H1 (cell line): ENCODE measurements at regions not wholly inside any gene's neighbourhood (a gene's known extent, or its start where the extent isn't known, plus 50 kb on each side); places are given as distances from the start of the nearest gene placed in this dataset.

ENCODE experiments used
- CTCF ChIA-PET: fragments of 300-600 bp; sonication (Branson Sonifier 250); formaldehyde crosslinking; loops from one replicate; lab custom pipeline; 2021; ENCODE audit not compliant: partially characterized antibody; lab: Charles Lee
- POLR2A ChIA-PET: fragments of 300-600 bp; sonication (Branson Sonifier 250); formaldehyde crosslinking; loops from one replicate; lab custom pipeline; 2021; ENCODE audit warnings: inconsistent platforms; ENCODE audit not compliant: partially characterized antibody; lab: Charles Lee
- DNase-seq, 2 experiments: peaks; one replicate each; pipeline versions ENCODE4 v3.0.0 to v3.0.0-alpha.2; 2010 to 2022; ENCODE audit warnings: low spot score in 2 of 2, low read depth in 1 of 2, mixed read lengths in 1 of 2
- FAIRE-seq: peaks from 2 replicates; lab custom pipeline; 2011; peaks lifted over from hg19 to GRCh38; lab: Jason Lieb, UNC
- H2AFZ ChIP-seq: 2 replicates; pipeline ENCODE4 v1.8.1; 2012; ENCODE audit warnings: low read length, inconsistent platforms
- H2AK5ac ChIP-seq: 2 replicates; pipeline ENCODE4 v1.6.1; 2013; ENCODE audit warnings: low read depth, low read length
- H2BK120ac ChIP-seq: replicated peaks from 2 replicates; pipeline ENCODE3; 2013; ENCODE audit warnings: low read depth, low read length, inconsistent platforms
- H2BK12ac ChIP-seq: 2 replicates; pipeline ENCODE4 v1.6.1; 2013; ENCODE audit warnings: low read depth, low read length
- H2BK15ac ChIP-seq: 2 replicates; pipeline ENCODE4 v1.6.1; 2013; ENCODE audit warnings: low read length
- H2BK20ac ChIP-seq: 2 replicates; pipeline ENCODE4 v1.6.1; 2013; ENCODE audit warnings: low read length
- H2BK5ac ChIP-seq: 2 replicates; pipeline ENCODE4 v1.6.1; 2013; ENCODE audit warnings: low read depth, low read length
- H3K14ac ChIP-seq: 2 replicates; pipeline ENCODE4 v1.6.1; 2013; ENCODE audit warnings: inconsistent platforms; ENCODE audit not compliant: insufficient read length
- H3K18ac ChIP-seq: 2 replicates; pipeline ENCODE4 v1.6.1; 2013; ENCODE audit warnings: low read length; ENCODE audit errors: extremely low read depth
- H3K23ac ChIP-seq: 2 replicates; pipeline ENCODE4 v1.6.1; 2013; ENCODE audit warnings: inconsistent platforms; ENCODE audit not compliant: insufficient read length
- H3K23me2 ChIP-seq: 2 replicates; pipeline ENCODE4 v1.6.1; 2013; ENCODE audit warnings: low read depth, low read length
- H3K27ac ChIP-seq: 2 replicates; pipeline ENCODE4 v1.6.1; 2011; ENCODE audit warnings: low read depth, low read length, inconsistent platforms
- H3K27me3 ChIP-seq, 4 experiments: replicated peaks in 1 of 4; 1 replicate in 1 of 4; 2 replicates in 3 of 4; pipeline versions ENCODE4 v1.6.1 to v1.8.1; 2011 to 2013; ENCODE audit warnings: low read length in 3 of 4, mild to moderate bottlenecking in 3 of 4, inconsistent platforms in 2 of 4, mixed read lengths in 2 of 4, moderate library complexity in 1 of 4; ENCODE audit not compliant: control insufficient read depth in 3 of 4, insufficient read depth in 3 of 4; ENCODE audit errors: extremely low read depth in 1 of 4
- H3K36me3 ChIP-seq, 4 experiments: 2 replicates each; pipeline versions ENCODE4 v1.6.1 to v1.8.1; 2011 to 2013; ENCODE audit warnings: mild to moderate bottlenecking in 4 of 4, low read length in 3 of 4, moderate library complexity in 2 of 4, control low read depth in 1 of 4, inconsistent platforms in 1 of 4; ENCODE audit not compliant: insufficient read depth in 4 of 4, control insufficient read depth in 2 of 4
- H3K4ac ChIP-seq: replicated peaks from 2 replicates; pipeline ENCODE3; 2013; ENCODE audit warnings: low read length, low read depth, mixed read lengths, inconsistent platforms; ENCODE audit not compliant: insufficient read length
- H3K4me1 ChIP-seq, 4 experiments: replicated peaks in 1 of 4; 1 replicate in 1 of 4; 2 replicates in 3 of 4; pipeline versions ENCODE4 v1.6.1 to v1.8.1; 2011 to 2013; ENCODE audit warnings: low read length in 3 of 4, inconsistent platforms in 2 of 4, mixed read lengths in 1 of 4; ENCODE audit not compliant: insufficient read depth in 4 of 4, control insufficient read depth in 3 of 4
- H3K4me2 ChIP-seq, 2 experiments: 2 replicates each; pipeline versions ENCODE4 v1.6.1 to v1.8.1; 2011 to 2013; ENCODE audit warnings: low read depth in 2 of 2, low read length in 2 of 2, control low read depth in 1 of 2, inconsistent platforms in 1 of 2, mild to moderate bottlenecking in 1 of 2; ENCODE audit not compliant: insufficient read depth in 1 of 2
- H3K4me3 ChIP-seq, 4 experiments: fragments of 200-600, 300-600 bp in 1 of 4; sonication (generic), shearing (Covaris generic), sonication (Bioruptor Twin) in 1 of 4; 2 replicates each; pipeline versions ENCODE4 v1.5.1 to v1.8.1; 2011 to 2016; ENCODE audit warnings: low read length in 4 of 4, low read depth in 3 of 4, control low read depth in 2 of 4, inconsistent platforms in 2 of 4, mild to moderate bottlenecking in 2 of 4, mixed read lengths in 1 of 4, moderate library complexity in 1 of 4; ENCODE audit not compliant: insufficient read depth in 2 of 4; ENCODE audit errors: extremely low read depth in 1 of 4
- H3K56ac ChIP-seq: replicated peaks from 2 replicates; pipeline ENCODE3; 2013; ENCODE audit warnings: low read depth, mild to moderate bottlenecking, mixed read lengths, low read length, inconsistent platforms; ENCODE audit not compliant: insufficient read length
- H3K79me1 ChIP-seq: 2 replicates; pipeline ENCODE4 v1.6.1; 2013; ENCODE audit warnings: low read depth, low read length, control low read depth
- H3K79me2 ChIP-seq, 2 experiments: 2 replicates each; pipeline versions ENCODE4 v1.6.1 to v1.8.1; 2012 to 2013; ENCODE audit warnings: low read length in 2 of 2, mild to moderate bottlenecking in 2 of 2, inconsistent platforms in 1 of 2; ENCODE audit not compliant: insufficient read depth in 2 of 2, control insufficient read depth in 1 of 2
- H3K9ac ChIP-seq, 4 experiments: replicated peaks in 1 of 4; 1 replicate in 1 of 4; 2 replicates in 3 of 4; pipeline versions ENCODE4 v1.6.1 to v1.8.1; 2011 to 2013; ENCODE audit warnings: low read depth in 3 of 4, low read length in 3 of 4, control low read depth in 2 of 4, mild to moderate bottlenecking in 2 of 4, moderate library complexity in 2 of 4, inconsistent platforms in 1 of 4; ENCODE audit errors: extremely low read depth in 1 of 4
- H3K9me3 ChIP-seq, 2 experiments: 2 replicates each; pipeline versions ENCODE4 v1.6.1 to v1.8.1; 2012 to 2013; ENCODE audit warnings: mild to moderate bottlenecking in 2 of 2, moderate library complexity in 2 of 2, control low read depth in 1 of 2, inconsistent platforms in 1 of 2, low read depth in 1 of 2, low read length in 1 of 2, mixed read lengths in 1 of 2; ENCODE audit not compliant: insufficient read depth in 2 of 2
- H4K20me1 ChIP-seq, 2 experiments: replicated peaks in 1 of 2; 2 replicates each; pipeline versions ENCODE3 to v1.8.1; 2011 to 2013; ENCODE audit warnings: inconsistent platforms in 2 of 2, low read length in 2 of 2, mild to moderate bottlenecking in 1 of 2; ENCODE audit not compliant: insufficient read depth in 2 of 2, control insufficient read depth in 1 of 2
- H4K5ac ChIP-seq: 2 replicates; pipeline ENCODE4 v1.6.1; 2013; ENCODE audit warnings: low read length, low read depth, mixed read lengths, inconsistent platforms; ENCODE audit not compliant: insufficient read length
- H4K8ac ChIP-seq: 2 replicates; pipeline ENCODE4 v1.8.0; 2013; ENCODE audit warnings: mild to moderate bottlenecking, moderate library complexity, low read length, inconsistent platforms; ENCODE audit not compliant: insufficient read depth; ENCODE audit errors: extremely low read depth
- H4K91ac ChIP-seq: replicated peaks from 2 replicates; pipeline ENCODE3; 2013; ENCODE audit warnings: low read length, mixed read lengths, inconsistent platforms; ENCODE audit not compliant: insufficient read length
- ASH2L ChIP-seq: fragments of 200-600, 300-600 bp; sonication (generic); IDR thresholded peaks from one replicate; pipeline ENCODE4 v1.7.1; 2017; ENCODE audit warnings: low read length
- CTCF ChIP-seq, 3 experiments: IDR thresholded peaks; 1 replicate in 2 of 3; 2 replicates in 1 of 3; pipeline versions ENCODE4 v1.5.1 to v1.6.1; 2011; ENCODE audit warnings: low read length in 3 of 3, mild to moderate bottlenecking in 3 of 3, inconsistent platforms in 2 of 3, low read depth in 1 of 3, moderate library complexity in 1 of 3; ENCODE audit not compliant: insufficient read depth in 1 of 3; ENCODE audit errors: control extremely low read depth in 1 of 3
- E2F6 ChIP-seq: IDR thresholded peaks from 2 replicates; pipeline ENCODE4 v1.6.1; 2012; ENCODE audit warnings: inconsistent platforms
- EP300 ChIP-seq, 2 experiments: IDR thresholded peaks; 1 replicate in 1 of 2; 2 replicates in 1 of 2; pipeline ENCODE4 v1.6.1; 2011 to 2012; ENCODE audit warnings: low read depth in 2 of 2, low read length in 2 of 2, mild to moderate bottlenecking in 2 of 2, borderline replicate concordance in 1 of 2, inconsistent platforms in 1 of 2, moderate library complexity in 1 of 2
- JUN ChIP-seq: IDR thresholded peaks from 2 replicates; pipeline ENCODE4 v1.6.1; 2011; ENCODE audit warnings: low read depth, mild to moderate bottlenecking, improper control_type of control experiment, low read length
- SUZ12 ChIP-seq: fragments of 200-600 bp; sonication (generic); IDR thresholded peaks from 2 replicates; pipeline ENCODE4 v1.6.1; 2012; ENCODE audit warnings: mild to moderate bottlenecking, inconsistent platforms, low read length, moderate library complexity, mixed read lengths
- WGBS, 2 experiments: shearing (Covaris generic) in 1 of 2; methylation state at CpG; one replicate each; pipeline versions ENCODE4 v1.1.6 to v1.1.7; 2013 to 2015; ENCODE audit warnings: low lambda C conversion rate in 2 of 2, mixed read lengths in 2 of 2, inconsistent platforms in 1 of 2, low coverage in 1 of 2, missing lambda C conversion rate in 1 of 2; ENCODE audit not compliant: insufficient replicate concordance in 2 of 2, insufficient coverage in 1 of 2, insufficient read length in 1 of 2; ENCODE audit errors: extremely low coverage in 1 of 2, missing lambda C conversion rate in 1 of 2; 5-methylcytosine and 5-hydroxymethylcytosine counted together

- H3K27ac ChIP-seq: no peak overlapping the region
- no peak overlapping the region for H3K14ac ChIP-seq
- H4K8ac ChIP-seq: no peak overlapping the region
- H3K9me3 ChIP-seq: no peaks in the 10 kb centered on the region; a peak in 1 of 4 replicates
- DNase-seq (no peak), FAIRE-seq (no peak)
- H4K5ac ChIP-seq: no peak overlapping the region
- no peak overlapping the region for H2BK120ac ChIP-seq
- no peak overlapping the region for H3K18ac ChIP-seq
- no peak overlapping the region for H3K4ac ChIP-seq
- no peak overlapping the region for H3K56ac ChIP-seq
- no peak overlapping the region for H3K4me2 ChIP-seq
- no peak overlapping the region for H2BK12ac ChIP-seq
- no peaks in the 10 kb centered on the region for H4K20me1 ChIP-seq
- no peak overlapping the region for H2BK15ac ChIP-seq
- H2BK5ac ChIP-seq: no peak overlapping the region
- no peak overlapping the region for H4K91ac ChIP-seq
- H2AFZ ChIP-seq: no peak overlapping the region
- H3K79me1 ChIP-seq: no peaks in the 10 kb centered on the region
- no peaks in the 10 kb centered on the region for H3K23me2 ChIP-seq
- CTCF ChIA-PET: interaction anchor here (1.4 kb wide), 1 partner anchor 225 kb away, joined by 4 read pairs; no protein-coding TSS in a partner anchor
- no peak overlapping the region for H2AK5ac ChIP-seq
- no peak overlapping the region for H3K9ac ChIP-seq
- H3K36me3 ChIP-seq: no peaks in the 10 kb centered on the region
- no peaks in the 10 kb centered on the region for H3K27me3 ChIP-seq
- WGBS, 2 experiments: 100% methylated on average over 2 of the region's 2 CpGs; no CpG with 5 or more reads in 1 of the 2 experiments
- H2BK20ac ChIP-seq: no peak overlapping the region
- no peak overlapping the region for H3K23ac ChIP-seq
- POLR2A ChIA-PET: no interaction called here
- no peaks in the 10 kb centered on the region for H3K79me2 ChIP-seq
- H3K4me1 ChIP-seq: no peaks in the 10 kb centered on the region
- no peak overlapping the region for H3K4me3 ChIP-seq
- TF ChIP-seq EP300 (IDR thresholded peaks at IDR 0.05; ENCODE audit: borderline replicate concordance in 1 of 2, low read depth in 2 of 2, low read length in 2 of 2): no peak
- no peak for TF ChIP-seq ASH2L
- no peak for TF ChIP-seq SUZ12
- TF ChIP-seq JUN: no peak
- no peak for TF ChIP-seq CTCF (IDR thresholded peaks at IDR 0.05; ENCODE audit: control extremely low read depth in 1 of 3, insufficient read depth in 1 of 3, low read depth in 1 of 3, low read length in 3 of 3)
- no peak for TF ChIP-seq E2F6
Measured at GRCh38 chr5:165031371-165031770, 1526.0 kb downstream of the MAT2B start.
